SK-N-SH treated with all-trans-retinoic acid at 6 μM for 48 hours (cell line): ENCODE measurements at regions not wholly inside any gene's neighbourhood (a gene's known extent, or its start where the extent isn't known, plus 50 kb on each side); places are given as distances from the start of the nearest gene placed in this dataset.

ENCODE experiments used
- ATAC-seq: fragments of 200-7000 bp; cut with Tn5 transposase; 3 replicates; pipeline ENCODE4 v1.9.1; 2020; ENCODE audit warnings: mild to moderate bottlenecking, moderate library complexity
- ARNTL ChIP-seq: fragments of 450-650 bp; formaldehyde crosslinking; IDR thresholded peaks from 2 replicates; pipeline ENCODE4 v1.5.0; 2020; ENCODE audit warnings: low read depth, mild to moderate bottlenecking, moderate library complexity, borderline replicate concordance
- BACH2 ChIP-seq: fragments of 250-450 bp; sonication (Bioruptor Pico); IDR thresholded peaks from 2 replicates; pipeline ENCODE4 v1.9.0; 2021; ENCODE audit warnings: mild to moderate bottlenecking, borderline replicate concordance
- CREB5 ChIP-seq: fragments of 250-450 bp; sonication (Bioruptor Pico); IDR thresholded peaks from 2 replicates; pipeline ENCODE4 v1.5.1; 2020; ENCODE audit warnings: low read depth, mild to moderate bottlenecking, moderate library complexity
- CSDC2 ChIP-seq: fragments of 250-450 bp; sonication (Bioruptor Pico); IDR thresholded peaks from 2 replicates; pipeline ENCODE4 v1.5.0; 2020; ENCODE audit warnings: mild to moderate bottlenecking, moderate library complexity
- CSRNP3 ChIP-seq: fragments of 250-450 bp; sonication (Bioruptor Pico); IDR thresholded peaks from 2 replicates; pipeline ENCODE4 v1.5.1; 2021; ENCODE audit warnings: mild to moderate bottlenecking, moderate library complexity
- GLIS3 ChIP-seq: fragments of 250-450 bp; sonication (Bioruptor Pico); IDR thresholded peaks from 2 replicates; pipeline ENCODE4 v1.5.0; 2020; ENCODE audit warnings: mild to moderate bottlenecking, moderate library complexity
- ISL1 ChIP-seq: fragments of 250-450 bp; sonication (Bioruptor Pico); IDR thresholded peaks from 2 replicates; pipeline ENCODE4 v2.1.2; 2022; ENCODE audit warnings: mild to moderate bottlenecking, moderate library complexity
- OSR1 ChIP-seq: fragments of 250-450 bp; sonication (Bioruptor Pico); IDR thresholded peaks from 2 replicates; pipeline ENCODE4 v1.8.0; 2022; ENCODE audit warnings: moderate library complexity, mild to moderate bottlenecking, inconsistent platforms
- PATZ1 ChIP-seq: fragments of 250-450 bp; sonication (Bioruptor Pico); IDR thresholded peaks from 2 replicates; pipeline ENCODE4 v1.8.0; 2020; ENCODE audit warnings: mild to moderate bottlenecking, moderate library complexity, borderline replicate concordance
- POU6F1 ChIP-seq: fragments of 250-450 bp; sonication (Bioruptor Pico); IDR thresholded peaks from 2 replicates; pipeline ENCODE4 v1.8.0; 2021; ENCODE audit warnings: low read depth, mild to moderate bottlenecking, moderate library complexity, borderline replicate concordance
- PPARA ChIP-seq: fragments of 250-450 bp; sonication (Bioruptor Pico); IDR thresholded peaks from 2 replicates; pipeline ENCODE4 v1.5.0; 2020; ENCODE audit warnings: mild to moderate bottlenecking, borderline replicate concordance
- RARB ChIP-seq: fragments of 250-450 bp; sonication (Bioruptor Pico); IDR thresholded peaks from 2 replicates; pipeline ENCODE4 v1.8.0; 2021; ENCODE audit warnings: mild to moderate bottlenecking, moderate library complexity
- SNAI2 ChIP-seq: fragments of 250-450 bp; sonication (Bioruptor Pico); IDR thresholded peaks from 2 replicates; pipeline ENCODE4 v1.5.0; 2020; ENCODE audit warnings: mild to moderate bottlenecking, moderate library complexity
- TCF4 ChIP-seq: fragments of 250-450 bp; sonication (Bioruptor Pico); IDR thresholded peaks from 2 replicates; pipeline ENCODE4 v1.8.0; 2021; ENCODE audit warnings: mild to moderate bottlenecking, moderate library complexity, borderline replicate concordance
- TOX ChIP-seq: fragments of 250-450 bp; sonication (Bioruptor Pico); IDR thresholded peaks from 2 replicates; pipeline ENCODE4 v1.8.0; 2021; ENCODE audit warnings: mild to moderate bottlenecking, moderate library complexity, borderline replicate concordance
- ZC3H10 ChIP-seq: fragments of 250-450 bp; sonication (Bioruptor Pico); IDR thresholded peaks from 2 replicates; pipeline ENCODE4 v1.5.1; 2021; ENCODE audit warnings: mild to moderate bottlenecking, moderate library complexity
- ZFP30 ChIP-seq: fragments of 450-650 bp; formaldehyde crosslinking; IDR thresholded peaks from 2 replicates; pipeline ENCODE4 v1.5.0; 2022; ENCODE audit warnings: mild to moderate bottlenecking, moderate library complexity
- ZNF565 ChIP-seq: fragments of 450-650 bp; formaldehyde crosslinking; conservative IDR thresholded peaks from 2 replicates; pipeline ENCODE4 v1.5.0; 2020; ENCODE audit warnings: low read depth, mild to moderate bottlenecking, moderate library complexity
- ZNF70 ChIP-seq: fragments of 450-650 bp; formaldehyde crosslinking; IDR thresholded peaks from 2 replicates; pipeline ENCODE4 v1.5.0; 2020; ENCODE audit warnings: mild to moderate bottlenecking, moderate library complexity

GRCh38 chr5:158602981-158603380, 496.7 kb downstream of the EBF1 start:
- TF ChIP-seq CSDC2 (CRISPR knock-in tag) (no peak), SNAI2 (no peak), POU6F1 (CRISPR knock-in tag) (no peak), ARNTL (CRISPR knock-in tag) (no peak), ZFP30 (CRISPR knock-in tag) (no peak), CSRNP3 (CRISPR knock-in tag) (no peak), ZNF70 (CRISPR knock-in tag) (no peak), ZNF565 (CRISPR knock-in tag) (no peak), OSR1 (CRISPR knock-in tag) (no peak)
- no peak for ATAC-seq

- TF ChIP-seq TOX (CRISPR knock-in tag) (no peak), ARNTL (CRISPR knock-in tag) (no peak)
- TF ChIP-seq, all 23 proteins: peak for 0
- no peak for ATAC-seq
Observed at GRCh38 chr5:158601118-158601517, 498.6 kb downstream of the EBF1 start.

- no peak for TF ChIP-seq PPARA (CRISPR knock-in tag)
- no peak for ATAC-seq
Observed at GRCh38 chr5:158600679-158601078, 499.0 kb downstream of the EBF1 start.

- TF ChIP-seq PATZ1 (CRISPR knock-in tag) (no peak), PPARA (CRISPR knock-in tag) (no peak), ISL1 (no peak), SNAI2 (no peak), GLIS3 (CRISPR knock-in tag) (no peak), ZNF565 (CRISPR knock-in tag) (no peak), CSRNP3 (CRISPR knock-in tag) (no peak), TCF4 (CRISPR knock-in tag) (no peak), ZC3H10 (CRISPR knock-in tag) (no peak), CSDC2 (CRISPR knock-in tag) (no peak), CREB5 (CRISPR knock-in tag) (no peak), OSR1 (CRISPR knock-in tag) (no peak), BACH2 (CRISPR knock-in tag) (no peak), RARB (no peak), TOX (CRISPR knock-in tag) (no peak)
- no peak for ATAC-seq
Observed at GRCh38 chr5:158599157-158599556, 500.6 kb downstream of the EBF1 start.
